ENCODE measurements at regions not wholly inside any gene's neighbourhood (a gene's known extent, or its start where the extent isn't known, plus 50 kb on each side); places are given as distances from the start of the nearest gene placed in this dataset.
"Not testable (repeated sequence)": the region's sequence is repeated elsewhere in the genome, so short reads cannot be mapped to it uniquely, and the experiment has no call there.

DNA sequence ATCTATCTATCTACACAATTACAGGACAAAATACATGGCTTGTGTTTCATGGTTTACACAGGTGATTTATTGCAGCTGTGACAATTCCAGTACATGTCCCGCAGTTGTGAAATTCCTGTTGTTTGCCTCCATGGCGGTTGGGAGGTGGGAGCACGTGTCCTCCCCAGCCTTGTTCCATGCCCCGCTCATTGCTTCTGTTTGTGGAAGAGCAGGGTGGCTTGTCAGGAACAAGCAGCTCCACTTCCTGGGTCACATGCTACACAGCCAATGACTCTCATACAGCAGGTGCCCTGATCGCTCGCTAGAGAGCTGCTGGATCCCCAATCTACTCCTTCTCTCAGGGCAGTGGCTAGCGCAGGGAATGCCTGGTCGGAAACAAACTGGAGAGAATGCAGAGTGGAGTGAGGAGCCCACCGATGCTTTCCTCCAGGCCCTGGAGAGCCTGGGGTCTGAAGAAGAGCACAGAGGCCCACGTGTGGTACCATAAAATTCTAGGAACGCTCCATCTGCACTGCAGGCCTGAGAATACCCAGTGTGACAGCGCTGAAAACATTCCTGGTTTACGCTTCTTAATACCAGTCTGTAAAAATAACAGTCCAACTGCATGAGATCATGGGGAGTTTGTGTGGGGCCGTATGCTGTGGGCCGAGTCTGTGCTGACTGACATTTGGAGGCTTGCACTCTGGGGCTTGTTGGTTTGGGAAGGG lies 270.6 kb upstream of the RGMA start:
- no peak for DNase-seq (ENCODE audit: low spot score)

DNA sequence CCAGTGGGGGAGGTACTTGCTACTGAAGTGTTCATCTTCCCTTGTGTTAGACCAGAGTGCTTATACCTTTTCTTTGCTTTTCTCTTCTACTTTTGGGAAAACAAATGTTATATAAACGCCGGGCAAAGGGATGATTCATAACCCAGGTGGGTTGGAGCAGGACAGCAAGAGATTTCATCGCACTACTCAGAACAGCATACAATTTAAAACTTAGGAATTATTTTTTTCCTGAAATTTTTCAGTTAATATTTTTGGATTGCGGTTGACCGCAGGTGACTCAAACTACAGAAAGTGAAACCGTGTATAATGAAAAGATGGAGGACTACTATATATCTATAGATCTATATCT lies 270.0 kb upstream of the RGMA start:
- no peak for DNase-seq (ENCODE audit: low spot score)

DNA sequence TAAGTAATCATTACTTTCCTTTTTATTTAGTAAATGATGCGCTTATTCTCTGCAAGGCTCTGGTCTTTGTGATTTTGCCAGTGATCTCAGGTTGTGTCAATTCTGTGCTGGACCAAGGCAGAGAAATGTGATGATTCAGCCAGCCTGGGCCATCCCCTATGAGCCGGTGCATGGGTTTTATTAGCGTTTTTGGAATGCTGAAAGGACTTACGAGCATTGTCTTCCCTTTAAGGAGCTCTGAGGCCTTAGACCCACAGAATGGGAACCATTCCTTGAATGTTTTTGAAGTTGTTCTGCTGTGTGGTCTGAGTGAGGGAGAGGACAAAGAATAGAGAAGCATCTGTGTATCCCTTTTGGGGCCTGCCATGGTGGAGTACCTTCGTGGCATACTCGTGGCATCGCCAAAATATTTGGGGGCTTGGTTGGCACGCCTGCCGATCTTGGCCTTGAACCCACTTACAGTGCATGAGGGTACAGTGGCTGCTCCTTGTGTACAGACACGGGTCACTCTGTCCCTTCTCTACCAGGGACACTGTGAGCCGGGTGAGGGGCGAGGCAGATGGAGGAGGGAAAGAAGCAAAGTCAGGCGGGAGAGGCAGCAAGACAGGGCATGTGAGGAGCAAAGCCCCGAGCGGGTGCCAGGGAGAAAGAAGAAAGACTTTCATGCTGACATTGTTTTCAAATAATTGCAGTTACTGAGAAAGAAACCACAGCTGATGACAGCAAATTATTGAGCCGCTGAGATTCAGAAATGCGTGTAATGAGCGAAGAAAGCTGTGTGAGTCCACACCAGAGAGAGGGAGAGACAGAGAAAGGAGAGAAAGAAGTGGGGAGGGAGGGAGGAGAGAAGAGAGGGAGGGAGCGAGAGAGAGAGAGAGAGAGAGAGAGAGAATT lies 269.4 kb upstream of the RGMA start:
- no peak for DNase-seq (ENCODE audit: low spot score)

DNA sequence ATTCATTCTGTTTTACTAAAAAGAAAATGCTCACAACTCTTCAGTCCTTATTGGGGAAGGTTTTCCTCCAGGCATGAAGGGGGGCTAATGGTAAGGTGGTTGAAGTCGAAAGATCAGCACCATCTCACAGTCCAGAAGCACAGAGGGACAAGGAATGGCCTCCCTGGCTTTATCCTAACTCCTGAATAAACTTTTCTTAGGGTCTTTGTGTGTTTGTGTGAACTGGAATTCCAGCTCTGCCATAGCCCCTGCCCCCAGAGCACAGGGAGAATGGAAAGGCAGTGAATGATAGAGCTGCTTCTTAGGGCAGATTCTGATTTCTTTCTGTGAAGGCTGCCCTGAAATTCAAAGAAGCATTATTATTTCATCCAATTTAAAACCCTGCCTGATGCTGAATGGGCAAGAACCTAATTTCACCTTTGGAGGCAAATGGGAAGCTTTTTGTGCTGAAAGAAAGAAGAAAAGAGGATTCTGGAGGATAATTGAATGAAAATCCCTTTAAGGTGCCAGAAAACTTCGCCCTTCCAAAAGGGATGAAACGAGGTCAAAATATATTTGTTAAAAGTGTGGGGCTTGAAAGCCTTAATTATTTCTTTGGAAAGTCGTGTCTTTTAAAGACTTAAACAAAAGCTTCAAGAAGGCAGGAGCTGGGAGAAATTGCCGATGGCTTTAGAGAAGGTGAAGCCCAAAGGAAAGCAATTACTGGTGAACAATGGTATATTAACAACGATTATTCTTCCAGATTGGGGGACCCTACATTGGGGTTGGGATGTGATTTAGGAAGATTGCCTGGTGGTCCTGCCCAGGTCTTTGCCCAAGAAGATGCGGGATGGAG lies 259.9 kb upstream of the RGMA start:
- no peak for DNase-seq (ENCODE audit: low spot score)

DNA sequence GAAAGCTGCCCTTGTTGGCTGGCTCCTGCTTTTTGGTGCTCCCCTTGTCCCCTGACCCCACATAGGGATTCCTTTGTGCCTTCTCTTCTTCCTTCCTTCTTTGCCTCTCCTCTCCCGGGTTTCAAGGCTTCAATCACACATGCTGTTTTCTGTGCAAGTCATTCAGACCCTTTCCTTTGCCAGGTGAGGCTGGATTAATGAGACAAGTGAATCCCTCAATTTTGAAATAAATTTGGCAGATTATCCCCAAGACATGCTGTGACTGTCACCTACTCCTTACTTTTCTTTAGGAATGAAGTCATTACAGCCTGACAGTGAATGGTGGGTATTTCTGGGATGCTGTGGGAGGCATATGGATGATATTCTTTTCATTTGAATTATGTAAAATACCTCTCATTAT lies 259.0 kb upstream of the RGMA start:
- DNase-seq (ENCODE audit: low spot score), result peak; percentile 47

DNA sequence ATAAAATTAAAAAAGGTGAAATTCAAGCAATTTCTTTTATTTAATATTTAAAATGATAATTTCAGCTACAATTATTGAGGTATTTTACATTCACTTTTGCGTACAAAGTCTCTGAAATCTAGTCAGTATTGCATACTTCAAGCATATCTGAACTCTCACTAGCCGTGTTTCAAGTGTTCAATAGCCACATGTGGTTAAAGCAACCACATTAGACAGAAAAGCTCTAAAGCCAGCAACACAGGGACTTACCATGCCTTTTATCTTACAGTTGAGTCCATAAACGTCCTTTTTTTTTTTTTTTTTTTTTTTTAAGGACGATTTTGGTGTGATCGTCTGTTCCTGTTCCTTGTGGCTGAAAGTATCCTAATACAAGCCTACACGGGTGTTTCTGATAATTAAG lies 257.0 kb upstream of the RGMA start:
- DNase-seq (ENCODE audit: low spot score), result no peak

DNA sequence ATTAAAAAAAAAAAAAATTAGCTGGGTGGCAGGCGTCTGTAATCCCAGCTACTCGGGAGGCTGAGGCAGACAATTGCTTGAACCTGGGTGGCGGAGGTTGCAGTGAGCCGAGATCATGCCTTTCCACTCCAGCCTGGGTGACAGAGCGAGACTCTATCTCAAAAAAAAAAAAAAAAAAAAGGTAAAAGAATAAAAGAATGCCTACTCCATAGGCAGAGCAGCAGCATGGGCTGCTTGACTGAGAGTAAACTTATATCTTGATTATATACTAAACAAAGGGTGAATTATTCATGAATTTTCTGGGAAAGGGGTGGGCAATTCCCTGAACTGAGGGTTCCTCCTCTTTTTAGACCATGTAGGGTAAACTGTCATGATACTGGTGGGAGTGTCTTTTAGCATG lies 254.4 kb upstream of the RGMA start:
- DNase-seq (ENCODE audit: low spot score), result not testable (repeated sequence)

DNA sequence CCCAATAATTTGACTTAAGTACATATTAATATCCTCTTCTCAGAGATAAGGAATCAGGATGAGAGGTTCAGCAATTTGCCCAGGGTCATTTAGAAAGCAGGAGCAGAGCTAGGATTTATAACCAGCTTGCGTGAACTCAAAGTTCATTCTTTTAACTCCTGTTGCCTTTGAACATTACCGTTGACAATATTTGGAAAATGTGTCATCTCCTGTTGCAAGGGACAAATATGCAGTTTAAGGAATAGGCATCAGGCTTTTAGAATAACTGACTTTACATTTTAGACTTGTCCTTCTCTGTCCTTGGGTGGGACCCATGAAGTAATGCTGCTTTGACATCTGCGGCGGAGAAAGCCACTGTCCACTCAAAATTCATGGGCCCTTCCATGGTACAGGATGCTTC lies 252.2 kb upstream of the RGMA start:
- DNase-seq (ENCODE audit: low spot score), result no peak

DNA sequence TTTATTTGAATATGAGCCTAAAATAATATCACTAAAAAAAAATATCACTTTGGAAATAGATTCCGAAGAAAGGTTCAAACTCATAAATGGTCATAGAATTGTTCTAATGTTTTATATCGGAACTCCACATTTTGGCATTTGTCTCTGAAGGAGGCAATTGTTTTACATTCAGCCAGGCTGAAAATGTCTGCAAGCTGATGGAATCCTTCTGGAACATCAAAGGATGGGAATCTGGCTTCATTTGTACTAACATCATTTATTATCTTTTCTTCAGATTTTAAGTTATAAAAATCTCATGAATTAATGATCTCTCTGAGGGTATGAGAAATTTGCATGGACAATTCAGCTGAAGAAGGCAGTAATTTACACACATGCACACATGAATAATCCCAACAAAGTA lies 251.4 kb upstream of the RGMA start:
- DNase-seq (ENCODE audit: low spot score), result no peak

DNA sequence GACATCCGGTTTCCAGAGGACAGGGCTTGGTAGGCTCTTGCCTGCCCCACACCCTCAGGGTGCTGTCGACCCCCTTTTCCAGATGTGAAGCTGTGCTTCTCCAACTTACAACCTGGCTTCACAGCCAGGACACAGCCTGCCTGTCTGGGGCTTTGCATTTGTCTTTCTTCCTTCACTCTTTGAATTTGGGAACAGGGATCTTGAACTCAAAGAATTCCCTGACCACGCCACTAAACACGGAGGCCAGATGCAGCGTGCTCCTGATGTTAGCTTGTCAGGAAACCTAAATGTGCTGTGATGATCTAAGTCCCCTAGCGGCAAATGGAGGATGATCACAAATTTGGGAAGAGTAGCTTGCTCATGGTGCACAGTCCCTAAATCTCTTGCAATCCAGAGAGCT lies 244.8 kb upstream of the RGMA start:
- no peak for DNase-seq (ENCODE audit: low spot score)

DNA sequence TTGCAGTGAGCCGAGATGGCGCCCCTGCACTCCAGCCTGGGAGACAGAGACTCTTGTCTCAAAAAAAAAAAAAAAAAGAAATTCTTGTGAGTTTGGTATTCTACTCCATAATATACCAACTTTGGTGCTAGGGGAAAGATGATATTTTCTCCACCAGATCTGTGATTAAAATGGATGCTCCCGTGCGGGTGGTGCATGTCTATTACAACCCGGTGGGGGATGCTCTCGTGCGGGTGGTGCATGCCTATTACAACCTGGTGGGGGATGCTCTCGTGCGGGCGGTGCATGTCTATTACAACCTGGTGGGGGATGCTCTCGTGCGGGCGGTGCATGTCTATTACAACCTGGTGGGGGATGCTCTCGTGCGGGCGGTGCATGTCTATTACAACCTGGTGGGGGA lies 244.1 kb upstream of the RGMA start:
- not testable (repeated sequence) for DNase-seq (ENCODE audit: low spot score)

DNA sequence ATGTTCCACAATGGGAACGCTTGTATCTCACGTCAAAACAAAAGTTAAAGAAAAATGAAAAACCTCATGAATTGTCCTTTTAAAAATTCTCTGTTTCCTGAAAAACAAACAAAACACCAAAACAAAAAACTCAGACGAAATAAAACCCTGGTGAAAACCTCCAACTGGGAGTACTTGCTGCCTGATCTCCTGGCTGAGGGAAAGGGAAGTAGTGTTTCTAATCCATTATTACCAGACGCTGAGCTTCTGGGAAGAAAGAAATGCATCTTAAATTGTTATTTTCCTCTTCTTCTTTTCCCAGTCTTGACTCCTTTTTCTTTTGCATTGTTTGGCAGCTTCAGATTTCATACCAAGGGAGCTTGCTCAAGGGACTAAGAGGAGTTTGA lies 243.2 kb upstream of the RGMA start:
- no peak for DNase-seq (ENCODE audit: low spot score)

DNA sequence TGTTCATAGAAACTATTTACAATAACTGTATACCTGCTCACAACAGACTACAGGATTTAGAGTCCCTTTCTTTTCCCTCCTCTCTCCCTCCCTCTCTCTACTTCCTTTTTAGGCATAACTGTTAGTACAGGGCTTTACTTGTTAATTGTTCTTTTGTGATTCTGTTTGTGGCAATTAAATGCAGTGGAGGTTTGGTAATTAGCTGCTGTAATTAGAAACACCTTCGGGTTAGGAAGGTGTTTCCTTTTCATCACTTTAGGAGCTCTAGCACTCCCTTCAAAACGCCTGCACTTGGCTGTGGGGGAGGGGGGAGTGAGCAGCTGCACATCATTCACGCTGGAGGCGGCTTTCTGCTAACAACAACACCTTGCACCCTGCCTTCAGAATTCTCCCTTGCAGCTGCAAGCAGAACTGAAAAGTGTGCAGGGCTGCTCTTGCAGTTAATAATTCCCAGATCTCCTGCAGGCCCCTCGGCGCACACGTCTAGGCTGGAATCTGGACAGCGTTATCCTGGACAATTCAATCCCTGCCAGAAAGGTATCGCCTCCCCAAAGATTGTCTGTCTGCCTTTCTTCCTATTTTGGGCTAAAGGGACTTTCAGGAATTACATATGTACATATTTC lies 242.6 kb upstream of the RGMA start:
- peak; percentile 3 for DNase-seq (ENCODE audit: low spot score)

DNA sequence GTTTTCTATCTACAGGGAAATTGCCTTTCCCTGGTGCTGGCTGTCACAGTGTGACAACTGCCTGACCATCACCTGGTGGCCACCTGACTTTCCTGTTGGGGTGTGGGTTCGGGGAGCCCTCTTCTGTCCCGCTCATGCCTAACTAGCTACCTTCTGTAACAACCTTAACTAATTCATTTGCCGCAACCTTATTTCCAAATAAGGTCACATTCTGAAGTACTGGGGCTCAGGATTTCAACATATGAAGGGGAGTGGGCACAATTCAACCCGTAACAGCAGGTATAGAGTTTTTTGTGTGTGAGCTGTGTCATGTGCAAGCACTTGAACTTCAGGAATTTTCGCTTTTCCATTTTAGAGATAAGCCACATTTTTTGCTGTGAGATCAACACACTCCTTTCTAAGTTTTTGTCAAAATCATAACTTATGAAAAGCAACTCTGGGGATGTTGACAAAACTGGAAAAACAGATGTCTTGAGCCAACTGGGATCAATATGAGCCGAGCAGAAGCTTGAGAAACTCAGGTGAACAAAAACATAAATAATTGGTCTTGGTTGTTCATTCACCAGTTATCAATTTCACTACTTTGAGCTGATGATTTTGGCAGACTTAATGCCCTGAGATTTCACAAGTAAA lies 242.0 kb upstream of the RGMA start:
- no peak for DNase-seq (ENCODE audit: low spot score)

DNA sequence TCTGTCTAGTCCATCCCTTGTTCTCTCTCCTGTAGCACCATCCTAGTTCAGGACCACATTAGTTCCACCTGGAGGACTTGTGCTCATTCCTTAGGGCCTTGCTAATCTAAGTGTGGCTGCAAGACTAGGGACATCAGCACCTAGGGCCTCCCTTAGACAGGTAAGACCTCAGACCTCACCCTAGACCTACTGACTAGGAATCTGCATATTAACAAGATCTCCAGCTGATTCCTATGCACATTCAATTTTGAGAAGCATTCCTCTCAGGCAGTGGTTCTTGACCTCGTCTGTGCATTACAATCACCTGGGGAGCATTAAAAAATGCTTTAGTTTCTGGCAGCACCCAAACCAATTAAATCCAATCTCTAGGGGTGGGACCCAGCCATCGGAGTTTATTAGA lies 238.4 kb upstream of the RGMA start:
- DNase-seq (ENCODE audit: low spot score), result no peak

DNA sequence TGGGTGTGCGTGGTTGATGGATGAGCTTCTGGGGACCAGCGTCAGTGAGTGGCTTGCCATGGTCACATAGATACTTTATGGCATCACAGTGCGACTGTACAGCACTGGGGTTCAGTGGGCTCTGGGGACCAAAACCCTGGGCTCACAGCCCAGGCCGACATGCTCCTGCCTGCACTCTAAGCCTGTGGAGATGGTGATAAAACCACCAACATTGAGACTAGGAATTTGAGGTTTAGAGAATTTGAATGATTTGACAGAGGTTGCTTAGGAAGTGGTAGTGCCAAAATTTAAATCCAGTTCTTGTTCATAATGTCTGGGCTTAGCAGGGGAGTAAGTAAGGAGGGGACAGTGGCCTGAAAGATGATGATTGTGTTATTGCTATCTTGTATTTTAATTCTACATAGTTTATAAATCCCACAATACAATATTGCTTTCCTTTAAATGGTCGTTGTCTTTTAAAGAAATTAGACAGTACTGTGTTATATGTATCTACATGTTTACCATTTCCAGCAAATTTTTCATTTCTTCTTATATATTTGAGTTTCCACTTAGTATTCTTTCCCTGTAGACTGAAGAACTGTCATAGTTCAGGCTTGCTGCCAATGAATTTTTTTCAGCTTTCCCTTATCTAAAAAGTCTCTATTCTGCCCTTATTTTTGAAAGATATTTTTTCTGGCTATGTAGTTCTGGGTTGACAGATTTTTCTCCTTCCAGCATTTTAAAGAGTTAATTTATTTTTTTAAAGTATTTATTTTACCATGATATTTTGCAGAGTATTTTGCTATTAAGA lies 235.4 kb upstream of the RGMA start:
- DNase-seq (ENCODE audit: low spot score), result no peak

DNA sequence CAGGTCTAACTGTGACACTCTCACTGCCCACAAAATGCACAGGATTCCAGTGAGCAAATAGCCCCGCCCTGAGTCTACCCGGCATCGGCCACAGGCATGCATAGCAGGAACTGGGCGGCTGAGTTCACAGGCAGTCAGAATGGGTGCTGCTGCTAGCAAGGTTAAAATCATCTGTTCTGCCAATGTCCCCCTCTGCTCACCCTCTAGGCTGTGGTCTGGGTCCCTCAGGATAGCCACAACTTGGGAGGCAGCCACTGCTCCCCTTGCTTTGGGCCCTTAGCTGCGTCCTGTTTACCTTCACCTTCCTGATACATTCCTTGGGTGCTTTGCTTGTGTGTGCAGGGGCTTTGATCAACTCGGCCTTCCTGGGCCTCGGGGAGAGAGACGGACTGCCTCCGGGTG lies 232.9 kb upstream of the RGMA start:
- no peak for DNase-seq (ENCODE audit: low spot score)

DNA sequence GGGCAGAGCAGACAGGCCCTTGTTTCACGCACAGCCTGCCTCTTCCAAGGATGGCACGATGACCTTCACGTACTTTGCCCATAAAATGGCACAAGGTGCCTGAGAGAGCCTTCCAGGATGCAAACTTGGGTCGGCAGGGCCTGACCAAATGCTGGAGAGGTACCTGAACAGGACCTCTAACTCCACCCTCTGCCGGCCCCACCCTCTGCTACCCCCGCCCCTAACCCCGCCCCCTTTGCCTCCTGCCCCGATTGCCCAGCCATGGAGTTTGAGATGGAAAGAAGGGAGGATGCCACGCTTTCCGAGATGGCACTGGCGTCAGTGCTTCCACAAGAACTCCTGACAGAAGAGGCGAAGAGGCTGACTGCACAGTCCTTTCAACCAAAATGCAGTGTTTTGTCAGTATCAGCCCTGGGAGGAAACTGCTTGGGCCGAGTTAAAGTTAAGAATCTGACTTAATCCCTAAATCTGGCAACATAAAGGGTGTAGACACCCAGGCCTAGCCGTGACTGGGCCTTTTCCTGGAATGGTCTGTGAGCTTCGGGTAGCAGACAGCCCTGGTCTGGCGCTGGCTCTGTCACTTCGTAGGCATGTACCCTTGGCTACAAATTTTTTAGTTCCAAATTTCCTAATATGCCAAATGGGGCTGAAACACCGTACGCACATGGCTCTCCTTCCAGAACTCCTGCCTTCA lies 230.3 kb upstream of the RGMA start:
- DNase-seq (ENCODE audit: low spot score), result no peak

DNA sequence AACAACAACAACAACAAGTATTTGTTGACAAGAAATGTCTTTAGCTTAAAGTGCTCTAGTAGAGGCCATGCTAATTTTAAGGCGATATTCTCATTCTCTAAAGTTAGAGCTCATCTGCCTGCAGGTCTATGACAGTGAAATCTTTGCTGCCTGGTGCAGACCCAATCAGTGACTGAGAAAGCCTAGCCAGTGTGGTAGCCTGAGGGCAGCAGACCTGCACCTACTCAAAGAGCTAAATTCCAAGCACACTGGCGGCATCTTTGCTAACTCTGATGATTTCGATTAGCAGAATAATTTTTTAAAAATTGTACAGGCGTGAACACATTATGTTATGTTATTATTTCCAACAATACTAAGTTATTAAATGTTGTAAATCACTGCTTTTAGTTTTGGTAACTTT lies 228.8 kb upstream of the RGMA start:
- no peak for DNase-seq (ENCODE audit: low spot score)

DNA sequence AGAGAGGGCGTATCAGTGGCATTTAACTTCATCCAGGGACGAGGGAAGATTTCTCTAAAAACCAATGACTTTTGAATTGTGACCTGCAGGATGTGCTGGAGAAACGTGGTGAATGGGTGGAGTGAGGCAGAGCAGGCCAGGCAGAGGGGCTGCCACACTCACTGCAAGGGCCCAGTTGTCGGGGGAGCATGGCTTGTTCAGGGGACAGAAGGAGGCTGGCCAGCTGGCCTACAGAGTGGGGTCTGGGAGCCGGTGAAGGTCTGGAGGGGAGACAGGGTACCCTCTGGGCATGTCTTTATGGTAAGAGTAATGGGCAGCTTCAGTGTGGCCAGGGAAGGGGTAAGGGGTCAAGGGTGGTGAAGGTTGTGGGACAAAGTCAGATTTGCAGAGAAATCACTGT lies 225.2 kb upstream of the RGMA start:
- DNase-seq (ENCODE audit: low spot score), result no peak

Measured in putamen (tissue), 1 donor.